Activated CD4-positive, alpha-beta T cell treated with anti-CD3 and anti-CD28 coated beads for 48 hours (primary cell): ENCODE measurements at regions not wholly inside any gene's neighbourhood (a gene's known extent, or its start where the extent isn't known, plus 50 kb on each side); places are given as distances from the start of the nearest gene placed in this dataset.
"Not testable (repeated sequence)": the region's sequence is repeated elsewhere in the genome, so short reads cannot be mapped to it uniquely, and the experiment has no call there.

ENCODE experiments used
- DNase-seq: peaks from one replicate; pipeline ENCODE4 v3.0.0-alpha.2; 2020

DNA sequence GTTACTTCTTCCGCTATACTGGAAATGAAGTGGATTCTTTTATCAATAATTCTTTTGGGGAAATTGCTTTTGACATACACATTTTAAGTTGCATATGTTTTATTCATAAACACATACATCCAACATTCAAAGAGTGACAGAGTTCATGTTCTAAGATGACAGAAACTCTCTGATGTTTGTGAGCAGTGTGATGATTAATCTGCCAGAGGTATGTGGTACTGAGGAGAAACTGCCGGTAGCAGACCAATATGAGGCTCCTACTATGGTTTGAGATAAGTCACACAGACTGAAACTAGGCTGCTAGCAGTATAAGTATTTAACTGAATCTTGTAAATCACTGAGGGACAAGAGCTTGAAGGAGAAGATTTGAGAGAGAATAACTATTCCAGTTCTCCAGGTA lies 524.1 kb upstream of the SEMA3D start:
- no peak for DNase-seq

DNA sequence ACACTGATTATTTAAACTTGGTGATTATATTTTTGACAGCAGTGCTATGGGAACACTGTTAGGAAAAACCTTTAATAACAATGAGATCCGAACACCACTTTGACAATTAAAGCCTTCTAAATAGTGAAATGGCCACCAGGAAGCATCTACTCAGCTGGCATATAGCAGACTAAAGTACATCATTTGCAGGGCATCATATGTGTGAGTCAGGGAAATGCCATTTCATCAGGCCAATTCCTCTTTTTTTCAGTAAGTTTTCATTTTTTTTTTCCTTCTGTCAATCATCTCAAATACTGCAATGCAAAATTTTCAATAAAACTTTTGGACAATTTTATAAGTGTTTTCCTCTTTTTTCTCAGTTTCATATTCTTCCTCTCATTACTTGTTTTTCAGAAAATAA lies 521.4 kb upstream of the SEMA3D start:
- no peak for DNase-seq

- no peak for DNase-seq
These were observed 518.2 kb upstream of the SEMA3D start for GRCh38 chr7:85705076-85705475.

- no peak for DNase-seq
These were observed 516.6 kb upstream of the SEMA3D start for GRCh38 chr7:85703251-85704010.

DNA sequence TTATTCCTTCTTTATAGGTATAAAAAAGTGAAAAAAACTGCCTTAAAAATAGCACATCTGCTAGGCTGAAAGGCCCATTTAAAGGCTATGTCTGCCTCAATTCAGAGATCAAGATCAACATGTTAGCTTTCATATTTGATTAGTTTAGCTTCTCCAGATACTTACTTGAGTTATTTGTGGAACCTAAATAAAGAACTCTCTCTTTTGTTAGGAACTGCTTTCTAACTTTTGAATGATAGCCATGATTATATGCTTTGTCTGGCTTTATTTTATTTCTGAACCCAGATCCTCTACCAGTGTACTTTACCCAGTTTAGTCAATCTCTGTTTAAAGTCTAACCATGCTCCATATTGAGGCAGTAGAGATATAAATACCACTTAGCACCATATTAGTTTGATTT lies 515.5 kb upstream of the SEMA3D start:
- DNase-seq: no peak

- no peak for DNase-seq
These were observed 512.6 kb upstream of the SEMA3D start for GRCh38 chr7:85699482-85699881.

DNA sequence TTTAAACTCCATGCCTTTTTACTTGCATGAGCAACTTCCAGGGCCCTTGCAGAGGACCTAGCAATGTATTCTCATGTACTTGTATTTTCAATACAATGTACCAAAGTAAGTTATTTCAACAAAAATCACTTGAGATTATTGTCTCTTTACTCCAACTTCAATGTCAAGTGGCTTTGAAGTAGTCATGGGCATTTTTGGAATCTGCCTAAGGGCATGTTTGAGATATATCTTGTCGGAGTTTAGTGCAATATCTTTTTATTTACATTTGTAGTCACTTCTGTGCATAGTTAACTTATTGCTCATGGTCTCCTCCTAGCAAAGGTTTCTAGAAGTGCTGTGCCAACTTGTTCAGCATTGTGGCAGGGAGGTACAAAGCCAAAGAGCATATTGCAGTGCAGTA lies 508.7 kb upstream of the SEMA3D start:
- no peak for DNase-seq

DNA sequence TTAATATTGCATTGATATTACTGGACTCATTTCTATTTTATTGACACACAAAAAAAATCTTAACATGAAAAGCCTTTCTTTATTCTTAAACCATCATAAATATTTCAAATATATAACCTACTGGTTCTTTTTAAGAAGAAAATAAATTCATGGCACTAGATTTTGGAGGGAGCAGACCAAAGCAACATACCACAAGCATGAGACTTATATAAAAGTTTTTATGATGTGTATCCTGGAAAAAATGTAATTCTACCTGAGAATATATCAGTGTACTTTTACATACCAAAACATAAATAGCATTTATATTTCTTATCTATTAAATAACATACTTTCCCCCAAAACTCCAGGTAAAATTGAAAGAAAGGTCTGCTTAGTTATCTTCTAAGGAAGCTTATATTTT lies 508.2 kb upstream of the SEMA3D start:
- DNase-seq: no peak

DNA sequence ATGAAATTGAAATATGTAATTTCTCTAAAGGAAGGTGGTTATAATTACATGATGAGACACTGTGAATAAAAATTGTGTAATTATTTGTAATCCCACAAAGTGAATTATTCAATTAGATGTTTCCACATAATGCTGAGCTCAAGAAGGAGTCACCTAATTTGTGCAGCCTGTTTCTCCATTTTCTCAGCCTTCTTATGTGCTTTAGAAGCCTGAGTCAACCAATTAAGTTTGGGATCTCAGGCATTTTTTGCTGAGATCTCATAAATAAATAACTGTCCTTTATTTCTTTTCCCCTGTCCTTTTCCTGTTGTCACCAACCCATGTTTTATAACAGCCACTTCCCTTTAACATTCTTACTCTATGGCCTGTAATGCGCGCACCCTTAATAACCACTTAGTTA lies 506.5 kb upstream of the SEMA3D start:
- DNase-seq: no peak

- no peak for DNase-seq
These were observed 501.9 kb upstream of the SEMA3D start for GRCh38 chr7:85688712-85689111.

GRCh38 chr7:85686401-85687181 lies 499.7 kb upstream of the SEMA3D start:
- no peak for DNase-seq

DNA sequence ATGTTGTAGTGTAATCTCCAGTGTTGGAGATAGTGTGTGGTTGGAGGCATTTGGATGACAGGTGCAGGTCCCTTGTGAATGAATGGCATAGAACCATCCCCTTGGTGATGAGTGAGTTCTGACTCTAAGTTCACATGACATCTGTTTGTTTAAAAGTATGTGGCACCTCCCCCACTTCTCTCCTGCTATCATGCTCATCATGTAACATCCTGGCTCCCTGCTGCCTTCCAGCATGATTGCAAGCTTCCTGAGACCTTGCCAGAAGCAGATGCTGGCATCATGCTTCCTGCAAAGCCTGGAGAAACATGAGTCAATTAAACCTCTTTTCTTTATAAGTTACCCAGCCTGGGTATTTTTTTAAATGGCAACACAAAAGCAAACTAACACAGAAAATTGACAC lies 499.0 kb upstream of the SEMA3D start:
- DNase-seq: no peak

DNA sequence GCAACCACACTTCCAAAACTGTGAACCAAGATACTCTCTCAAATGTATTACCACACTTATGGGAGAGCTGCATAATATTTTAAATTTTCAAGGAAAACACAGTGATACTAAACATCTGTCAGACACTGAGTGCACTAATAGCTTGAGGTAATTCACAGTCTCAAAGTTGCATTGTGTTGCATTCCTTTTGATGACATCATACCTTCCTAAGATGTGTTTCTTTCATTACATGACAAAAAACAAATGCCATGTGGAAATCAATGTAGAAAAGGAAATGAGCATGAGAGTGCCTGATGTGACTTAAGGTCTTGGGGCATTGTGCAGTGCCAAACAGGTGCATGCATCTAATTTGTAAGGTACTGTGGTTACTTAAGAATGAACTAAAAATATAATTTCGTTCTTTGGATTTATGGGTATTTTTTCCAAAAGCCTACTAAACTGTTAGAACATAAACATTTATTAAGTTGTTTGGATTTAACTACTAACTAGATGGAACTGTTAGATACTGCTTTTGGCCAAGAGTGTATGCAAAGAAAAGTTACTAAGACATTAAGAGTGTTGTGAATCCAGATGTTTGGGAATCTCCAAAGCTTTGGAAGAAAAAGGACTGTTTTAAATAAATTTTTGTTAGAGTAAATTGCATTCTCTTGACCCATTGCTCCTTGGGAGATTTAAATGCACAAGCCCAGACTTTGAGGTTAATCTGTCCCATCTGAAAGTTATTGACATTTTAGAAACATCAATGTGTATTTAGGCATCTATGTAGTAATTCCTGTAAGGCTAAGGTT lies 496.2 kb upstream of the SEMA3D start:
- DNase-seq: no peak

DNA sequence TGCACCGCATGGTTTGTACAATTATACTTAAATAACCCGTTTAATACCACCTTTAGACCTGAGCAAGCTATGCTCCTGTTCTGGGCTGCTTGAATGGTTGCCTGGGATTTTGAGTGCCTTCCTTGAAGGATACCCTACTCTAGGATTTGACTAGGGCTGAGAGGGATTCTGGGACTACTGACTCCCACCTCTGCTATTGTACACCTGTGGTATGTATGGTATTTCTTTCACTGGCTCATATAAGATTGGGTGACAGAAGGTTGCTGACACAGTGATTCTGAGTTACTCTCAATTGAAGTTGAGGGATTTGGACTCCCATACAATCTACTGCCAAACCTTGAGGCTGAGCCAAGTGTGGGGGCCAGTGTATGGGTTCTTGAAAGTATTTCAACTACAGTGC lies 494.4 kb upstream of the SEMA3D start:
- DNase-seq: no peak

DNA sequence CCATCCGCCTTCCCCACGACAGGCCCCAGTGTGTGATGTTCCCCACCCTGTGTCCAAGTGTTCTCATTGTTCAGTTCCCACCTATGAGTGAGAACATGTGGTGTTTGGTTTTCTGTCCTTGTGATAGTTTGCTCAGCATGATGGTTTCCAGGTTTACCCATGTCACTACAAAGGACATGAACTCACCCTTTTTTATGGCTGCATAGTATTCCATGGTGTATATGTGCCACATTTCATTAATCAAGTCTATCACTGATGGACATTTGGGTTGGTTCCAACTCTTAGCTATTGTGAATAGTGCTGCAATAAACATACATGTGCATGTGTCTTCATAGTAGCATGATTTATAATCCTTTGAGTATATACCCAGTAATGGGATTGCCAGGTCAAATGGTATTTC lies 488.2 kb upstream of the SEMA3D start:
- not testable (repeated sequence) for DNase-seq

DNA sequence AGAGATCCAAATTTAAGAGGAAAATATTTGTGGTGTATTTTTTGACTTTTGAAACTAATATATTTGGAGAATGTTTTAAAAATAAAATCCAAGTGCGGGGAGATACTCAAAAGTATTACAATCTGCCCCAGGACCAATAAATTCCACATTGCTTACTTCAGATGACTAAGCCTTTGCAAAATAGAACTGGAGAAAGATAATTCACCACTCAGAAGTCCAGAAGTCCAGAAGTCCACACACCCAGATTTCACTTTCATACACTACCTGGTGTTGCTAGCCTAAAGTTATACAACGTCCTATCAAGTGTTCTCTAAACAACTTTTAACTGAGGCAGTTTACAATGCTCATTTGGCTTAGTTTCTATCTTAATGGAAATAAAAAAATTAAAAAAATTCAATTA lies 487.0 kb upstream of the SEMA3D start:
- DNase-seq: no peak

DNA sequence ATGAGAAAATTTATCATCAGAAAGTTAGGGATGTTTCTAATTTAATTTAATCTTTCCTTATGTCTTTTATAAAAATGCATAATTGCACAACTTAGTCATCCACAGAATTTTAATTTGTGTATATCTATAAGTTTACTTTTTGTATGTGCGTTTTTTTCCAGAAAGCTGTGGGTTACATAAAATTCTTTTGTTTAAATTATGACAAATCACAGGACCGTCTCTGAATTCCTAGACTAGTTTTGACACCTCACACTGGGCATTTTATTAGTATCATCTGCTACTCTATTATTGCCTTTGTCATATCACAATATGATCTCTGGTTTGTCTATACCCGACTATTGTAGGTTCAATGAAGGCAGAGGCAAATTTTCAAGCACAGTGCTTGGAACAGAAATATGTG lies 482.4 kb upstream of the SEMA3D start:
- DNase-seq: no peak

GRCh38 chr7:85664341-85664740 lies 477.5 kb upstream of the SEMA3D start:
- DNase-seq: no peak

GRCh38 chr7:85659364-85659763 lies 472.5 kb upstream of the SEMA3D start:
- no peak for DNase-seq

DNA sequence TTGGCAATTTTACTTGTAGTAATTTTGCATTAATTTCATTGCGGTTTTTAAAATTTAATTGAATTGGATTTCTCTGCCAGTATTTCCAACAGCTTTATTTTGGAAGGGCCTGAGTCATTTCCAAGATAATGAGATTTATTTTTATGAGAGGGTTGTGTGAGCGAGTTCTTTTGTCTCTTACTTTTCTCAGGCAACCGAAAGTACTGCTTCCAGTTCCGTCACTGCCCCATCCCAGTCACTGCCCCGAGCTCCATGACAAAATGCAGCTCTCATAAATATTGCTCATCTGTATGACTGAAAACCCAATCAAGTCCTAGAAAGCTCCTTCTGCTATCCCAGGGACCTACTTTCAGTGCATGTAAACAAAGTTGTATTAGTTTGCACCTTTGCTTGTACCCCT lies 468.4 kb upstream of the SEMA3D start:
- DNase-seq: no peak

- DNase-seq: no peak
These were observed 457.4 kb upstream of the SEMA3D start for GRCh38 chr7:85644272-85644671.

GRCh38 chr7:85641331-85641730 lies 454.5 kb upstream of the SEMA3D start:
- DNase-seq: no peak

- no peak for DNase-seq
These were observed 451.5 kb upstream of the SEMA3D start for GRCh38 chr7:85638394-85638793.

GRCh38 chr7:85634951-85635350 lies 448.1 kb upstream of the SEMA3D start:
- no peak for DNase-seq
